Mucosa of gallbladder (tissue), 1 donor: ENCODE measurements at regions not wholly inside any gene's neighbourhood (a gene's known extent, or its start where the extent isn't known, plus 50 kb on each side); places are given as distances from the start of the nearest gene placed in this dataset.

Experiments
- DNase-seq: peaks from one replicate; pipeline ENCODE4 v3.0.0-alpha.2; 2020; ENCODE audit warnings: low spot score
- donor health status: DM: no; HTN: no; CAD: no.

DNA sequence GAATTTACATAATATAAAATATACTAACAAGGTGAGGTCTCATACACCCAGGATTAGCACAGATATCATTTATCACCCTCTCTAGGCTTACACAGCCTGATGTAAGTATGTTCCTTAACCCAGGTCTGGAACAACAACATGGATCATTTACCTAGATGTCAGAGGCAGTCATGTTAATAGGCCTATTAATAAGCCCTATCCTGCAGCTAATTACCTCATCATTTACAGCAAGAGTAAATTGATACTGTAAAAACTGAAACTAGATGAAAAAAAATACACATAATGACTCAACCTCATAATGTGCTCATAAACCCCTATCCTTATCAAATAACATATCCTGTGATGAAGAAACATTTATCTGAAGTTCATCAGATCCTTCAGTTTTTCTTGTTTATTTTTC, 334.3 kb upstream of the MANEA start:
- no peak for DNase-seq

DNA sequence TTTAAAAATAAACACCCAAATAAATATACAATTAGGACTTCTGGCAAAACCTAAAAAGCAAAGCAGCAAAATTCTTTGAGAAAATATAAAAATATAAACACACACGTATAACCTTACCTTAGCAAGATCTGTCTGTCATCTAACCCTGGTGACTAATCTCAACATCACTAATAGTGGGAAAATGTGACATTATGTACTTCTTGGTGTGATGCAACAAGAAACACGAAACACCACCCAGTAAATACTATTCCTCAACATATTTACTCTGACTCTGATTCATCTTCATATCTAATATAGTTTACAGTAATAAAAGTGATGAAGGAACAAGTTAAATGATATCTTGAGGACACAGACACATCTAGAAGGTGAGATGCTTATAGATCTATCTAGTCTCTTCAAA, 332.6 kb upstream of the MANEA start:
- DNase-seq: no peak

DNA sequence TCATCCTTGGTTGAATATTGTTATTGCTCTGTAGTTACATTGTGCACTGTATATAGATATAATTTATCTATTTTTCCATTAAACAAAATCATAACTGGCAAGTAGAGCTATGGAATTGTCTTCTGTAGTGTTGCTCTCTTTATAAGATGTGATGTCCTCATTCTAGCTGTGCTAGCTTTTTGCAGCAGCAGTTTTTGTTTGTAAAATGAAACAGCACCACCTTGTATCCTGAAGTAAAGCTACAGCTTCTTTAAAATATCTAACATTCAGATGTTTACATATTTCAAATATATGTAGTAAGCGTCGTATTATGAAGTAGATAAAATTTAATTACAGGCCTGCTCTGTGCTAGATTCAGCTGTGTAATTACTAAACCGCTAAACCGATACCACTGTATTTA, 328.8 kb upstream of the MANEA start:
- DNase-seq: no peak

DNA sequence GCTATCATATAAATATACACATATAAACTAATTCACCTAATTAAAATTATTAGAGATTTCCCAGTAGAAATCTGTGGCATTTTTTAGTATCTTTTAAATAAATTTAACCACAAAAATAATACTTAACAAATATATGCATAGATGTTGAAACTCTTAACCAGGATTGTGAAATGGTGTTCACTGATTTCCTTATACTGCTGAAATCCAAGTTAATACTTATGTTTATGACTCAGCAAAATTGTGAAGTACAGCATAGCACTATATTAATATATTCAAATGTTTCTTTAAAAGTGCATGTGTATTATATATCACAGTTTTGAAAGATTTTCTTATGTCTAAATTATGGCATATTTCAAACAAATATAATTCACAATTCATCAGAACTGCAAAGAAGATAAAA, 328.2 kb upstream of the MANEA start:
- no peak for DNase-seq

DNA sequence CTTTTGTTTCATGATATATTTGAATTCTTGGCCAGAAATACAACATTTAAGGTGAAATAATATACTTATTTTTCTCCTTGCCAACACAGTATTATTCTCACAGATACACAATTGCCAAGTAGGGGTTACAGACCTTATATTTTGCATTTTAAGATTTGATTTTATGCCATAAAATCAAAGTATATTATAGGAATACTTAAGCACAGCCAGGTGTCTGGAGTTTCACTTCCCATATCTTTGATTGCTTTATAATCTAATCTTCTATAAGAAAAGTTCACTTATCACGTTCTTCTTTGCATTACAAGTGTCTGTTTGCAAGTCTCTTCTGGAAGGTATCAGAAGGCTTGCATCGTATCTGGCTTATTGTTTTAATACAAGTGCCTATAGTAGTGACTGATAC, 327.7 kb upstream of the MANEA start:
- DNase-seq: no peak

DNA sequence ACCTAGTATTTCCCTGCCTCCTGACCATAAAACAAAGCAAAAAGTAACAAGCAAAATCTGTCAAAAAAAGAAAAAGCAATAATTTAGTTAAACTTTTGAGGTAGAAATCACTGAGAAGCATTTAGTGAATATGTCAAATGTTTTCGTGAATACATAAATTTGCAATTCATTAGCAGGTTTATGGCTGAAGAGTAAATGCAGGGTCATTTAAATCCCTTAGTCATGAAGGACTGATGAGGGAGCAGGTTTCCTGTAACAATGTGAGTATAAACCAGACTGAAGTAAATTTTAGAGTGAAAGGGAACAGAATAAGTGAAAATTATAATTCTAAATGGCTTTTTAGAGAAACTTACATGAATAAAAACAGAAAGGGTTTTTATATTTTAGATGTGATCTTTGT, 313.5 kb upstream of the MANEA start:
- no peak for DNase-seq

DNA sequence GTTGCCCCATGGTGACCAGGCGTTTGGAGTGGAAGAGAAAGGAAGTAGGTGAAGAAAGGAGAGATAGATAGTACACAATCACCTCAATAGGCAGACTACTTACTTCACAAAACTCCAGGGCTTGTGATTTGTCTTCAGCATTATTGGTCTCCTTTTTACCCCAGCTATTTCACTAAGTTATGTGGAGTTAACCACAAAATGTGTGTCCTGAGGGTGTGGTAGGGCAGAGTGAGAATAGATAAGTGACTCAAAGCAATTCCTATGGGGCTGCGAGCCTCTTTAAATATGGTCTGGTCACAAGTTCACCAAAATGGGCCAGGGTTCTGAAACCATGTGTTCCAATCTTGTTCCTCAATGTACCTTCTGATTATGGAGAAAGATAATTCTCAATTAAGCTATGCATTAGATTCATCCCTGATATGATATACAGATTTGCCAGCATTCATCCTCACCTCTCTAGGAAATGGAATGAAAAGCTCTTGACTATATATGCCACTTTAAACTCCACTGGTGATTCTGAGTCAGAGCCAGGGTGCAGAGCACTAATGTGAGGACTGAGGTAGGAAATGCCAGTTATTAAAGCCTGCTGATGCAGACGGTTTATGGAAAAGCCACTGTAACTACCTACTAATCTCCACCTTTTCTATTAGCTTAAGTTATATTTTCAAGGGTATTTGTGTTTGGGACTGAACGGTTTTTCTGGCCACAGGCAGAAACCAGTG, 310.6 kb upstream of the MANEA start:
- no peak for DNase-seq

DNA sequence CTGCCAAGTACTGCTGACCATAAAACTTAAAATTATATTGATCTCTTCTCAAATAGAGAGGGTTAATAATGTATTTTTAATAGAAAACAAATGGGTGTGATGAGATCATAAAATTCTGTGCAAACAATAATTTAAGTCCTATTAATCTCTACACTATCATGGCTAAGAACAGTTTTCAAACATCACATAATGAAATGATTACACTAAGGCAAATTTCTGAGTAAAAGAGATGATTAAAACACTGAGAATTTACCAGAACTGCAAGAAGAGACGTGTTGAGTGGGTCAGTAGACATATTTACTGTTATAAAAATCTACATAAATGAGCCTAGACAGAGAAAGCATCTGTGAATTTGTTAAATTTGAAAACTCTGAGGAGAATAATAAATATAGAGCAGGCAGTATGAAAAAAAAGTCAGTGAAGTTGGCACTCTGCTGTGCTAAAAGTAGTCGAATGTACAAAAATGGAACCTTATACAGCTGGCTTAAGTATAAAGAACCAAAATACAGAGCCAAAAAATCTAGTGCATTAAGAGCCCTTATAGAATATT, 302.6 kb upstream of the MANEA start:
- no peak for DNase-seq

DNA sequence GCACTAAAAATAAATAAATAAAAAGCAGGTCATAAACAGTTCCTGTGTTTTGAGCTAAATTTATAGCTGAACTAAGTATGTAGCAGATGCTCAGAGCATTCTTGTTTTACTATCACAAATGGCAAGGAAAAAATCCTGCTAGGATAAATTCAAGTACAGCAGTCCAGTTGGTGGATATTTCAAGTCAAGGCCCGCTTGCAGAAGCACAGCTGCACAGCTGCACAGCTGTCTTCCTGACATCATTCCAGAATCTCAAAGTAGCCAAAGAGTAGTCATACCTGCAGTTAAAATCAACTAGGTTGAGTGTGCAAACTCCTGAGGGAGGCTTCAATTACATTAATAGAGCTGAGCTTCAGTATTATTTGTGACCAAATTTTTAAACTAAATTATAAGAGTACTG, 297.7 kb upstream of the MANEA start:
- DNase-seq: no peak

DNA sequence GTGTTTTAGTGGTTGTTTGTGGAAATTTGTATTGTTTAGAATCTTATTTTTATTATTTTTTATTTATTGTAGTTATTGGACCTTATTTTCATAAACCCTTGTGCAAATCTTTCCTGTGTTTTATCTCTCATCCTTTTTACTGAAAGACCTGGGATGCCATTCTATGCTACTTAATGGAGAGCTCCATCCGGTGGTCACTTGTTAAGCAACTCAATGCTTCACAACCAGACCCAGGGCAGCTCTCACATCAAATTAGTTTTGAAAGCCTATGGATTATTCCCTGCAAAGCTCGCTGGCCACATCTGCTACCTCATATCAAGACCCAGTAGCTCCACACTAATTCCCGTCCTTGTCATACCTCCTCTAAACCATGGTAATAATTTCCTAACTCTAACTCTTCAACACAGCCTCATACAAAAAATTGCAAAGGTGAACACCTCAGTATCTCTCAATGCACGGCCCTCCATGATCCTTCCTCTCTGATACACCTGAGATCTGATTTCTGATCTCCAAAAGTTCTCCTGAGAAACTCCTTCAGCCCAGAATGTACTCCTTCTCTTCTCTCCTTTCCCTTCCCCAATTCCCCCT, 296.6 kb upstream of the MANEA start:
- DNase-seq: no peak

DNA sequence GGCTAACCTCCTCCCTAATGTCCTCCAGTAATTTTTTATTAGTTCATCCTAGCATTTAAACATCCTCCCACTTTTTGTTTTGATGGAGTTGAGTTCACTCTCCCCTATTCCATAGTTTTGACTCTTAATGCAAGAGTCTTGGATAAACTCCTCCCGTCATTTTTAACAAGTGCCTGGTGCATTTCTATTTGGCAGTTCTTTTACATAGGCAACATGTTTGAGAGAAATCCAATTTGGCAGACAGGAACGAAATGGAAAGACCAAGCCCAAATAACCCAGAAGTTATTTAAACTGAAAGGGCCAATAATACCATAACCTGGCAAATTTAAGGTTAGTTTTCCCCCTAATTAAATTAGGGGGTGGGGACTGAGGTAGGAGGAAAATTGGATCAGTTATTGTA, 291.5 kb upstream of the MANEA start:
- no peak for DNase-seq

DNA sequence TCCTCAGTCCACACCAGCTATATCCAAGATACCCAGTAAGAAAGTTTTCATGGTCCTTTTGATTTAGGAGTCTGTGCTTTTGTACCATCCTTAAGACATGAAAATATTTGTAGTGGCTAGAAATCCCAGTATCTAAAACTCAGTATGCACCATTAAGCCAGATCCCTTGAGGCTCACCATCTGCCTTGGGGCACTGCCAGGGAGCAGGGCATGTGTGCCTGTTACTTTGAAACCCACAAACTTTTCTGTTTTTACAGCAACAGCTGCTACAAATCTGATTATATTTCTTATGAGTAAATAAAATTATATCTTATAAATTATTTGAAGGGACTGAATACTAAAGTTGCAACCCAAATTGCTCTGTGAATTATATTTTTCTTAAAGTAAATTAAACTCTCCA, 290.5 kb upstream of the MANEA start:
- no peak for DNase-seq

DNA sequence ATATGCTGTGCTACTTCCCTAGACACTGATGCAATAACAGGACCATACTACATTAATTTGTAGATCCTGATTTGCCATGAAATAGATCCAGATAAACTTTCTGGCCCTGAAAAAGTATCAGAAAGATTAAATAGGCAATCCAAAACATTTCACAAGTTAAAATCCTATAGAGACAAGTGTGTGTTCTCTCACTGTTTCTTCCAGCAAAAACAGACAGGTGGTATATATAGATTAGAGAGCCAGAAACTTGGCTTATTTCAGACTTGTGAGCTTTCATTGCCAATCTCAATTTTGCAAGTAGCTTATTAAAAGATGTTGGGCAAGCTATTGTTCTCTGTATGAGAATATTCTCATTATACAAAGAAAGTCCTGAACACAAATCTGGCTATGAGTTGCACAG, 289.1 kb upstream of the MANEA start:
- no peak for DNase-seq

DNA sequence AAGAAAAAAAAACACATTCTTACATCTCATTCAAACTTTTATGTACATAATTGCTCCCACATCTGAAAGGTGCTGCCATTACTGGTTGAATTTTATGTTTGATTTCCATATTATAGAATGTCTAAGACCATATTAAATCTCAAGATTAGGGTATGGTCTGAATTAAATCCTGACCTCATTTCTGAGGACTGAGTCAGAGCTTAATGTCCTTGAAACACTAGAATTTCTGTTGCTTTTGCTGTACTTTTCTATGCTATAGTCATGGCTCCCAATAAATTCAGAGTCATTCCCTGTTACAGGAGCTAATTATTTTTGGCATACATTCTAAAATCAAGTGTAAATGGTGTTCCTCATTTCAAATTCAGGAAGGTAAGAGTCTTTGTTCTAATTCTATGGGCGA, 285.3 kb upstream of the MANEA start:
- no peak for DNase-seq

DNA sequence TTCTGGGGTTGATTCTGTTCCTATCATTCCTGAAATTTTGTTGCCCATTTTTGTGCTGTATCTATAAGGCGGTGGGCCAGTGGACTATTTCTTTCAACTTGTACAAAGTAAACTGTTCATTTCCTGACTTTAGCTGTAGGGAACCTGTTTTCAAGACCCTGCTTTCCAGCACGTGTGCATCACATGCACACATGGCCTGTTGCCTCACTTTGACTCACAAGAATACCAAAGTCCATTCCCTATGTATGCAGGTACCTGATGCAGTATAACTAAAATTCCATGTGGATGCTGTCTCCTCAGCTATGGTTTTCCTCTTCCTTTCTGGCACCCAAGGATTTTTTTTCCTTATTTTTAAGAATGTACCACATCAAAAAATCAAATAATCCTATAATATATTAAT, 284.1 kb upstream of the MANEA start:
- no peak for DNase-seq

DNA sequence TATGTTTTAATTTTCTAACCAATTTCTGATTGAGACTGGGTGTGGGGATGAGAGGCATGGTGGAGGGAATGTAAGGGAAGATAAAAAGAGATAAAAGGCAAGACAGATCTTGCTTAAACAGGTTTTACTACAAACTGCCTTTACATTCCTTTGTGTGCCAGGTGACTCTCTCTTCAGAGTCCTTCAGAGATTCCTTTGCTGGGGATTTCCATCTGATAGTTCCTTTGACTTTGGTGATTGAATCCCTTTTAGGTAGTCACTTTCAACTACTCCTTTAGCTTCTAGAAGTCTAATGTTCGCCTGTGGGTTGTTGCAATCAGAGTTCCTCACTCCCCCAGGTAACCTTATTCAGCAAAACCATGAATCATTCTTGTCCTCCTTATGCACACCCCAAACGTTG, 283.3 kb upstream of the MANEA start:
- DNase-seq: no peak

DNA sequence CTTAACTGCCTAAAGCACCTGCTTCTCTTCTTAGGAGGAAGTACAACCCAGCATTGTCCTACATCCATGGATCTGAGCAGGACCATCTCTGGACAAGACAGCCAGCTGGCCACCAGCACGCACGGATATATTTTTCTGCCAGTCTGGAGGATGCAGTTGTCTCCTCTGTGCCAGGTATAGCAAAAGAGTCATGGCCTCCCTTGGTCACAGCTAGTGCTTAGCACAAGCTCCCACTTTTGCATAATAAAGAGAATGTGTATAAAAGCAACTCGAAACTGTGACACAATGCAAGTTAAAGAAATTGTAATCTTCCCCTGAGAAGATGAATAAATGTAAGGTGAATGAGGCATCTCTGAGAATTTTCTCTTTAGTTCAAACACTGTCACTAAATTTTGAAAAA, 267.8 kb upstream of the MANEA start:
- DNase-seq: no peak

DNA sequence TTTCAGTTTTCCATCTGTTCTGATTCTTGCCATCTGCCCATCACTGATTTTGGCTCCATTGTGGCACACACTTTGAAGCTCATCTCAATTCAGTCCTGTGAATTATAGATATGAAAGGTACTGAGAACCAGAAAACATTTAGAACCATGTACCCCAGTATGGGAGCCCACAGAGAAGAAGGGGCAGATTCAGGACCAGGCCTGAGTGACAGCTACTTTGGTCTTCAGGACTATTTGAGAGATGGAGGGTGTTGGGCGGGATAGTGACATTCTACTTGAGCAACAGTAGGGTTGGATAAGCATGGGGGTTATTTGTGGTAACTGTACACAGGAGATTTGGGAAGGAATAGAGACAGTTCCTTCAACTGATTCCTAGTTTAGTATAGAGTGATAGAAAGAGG, 259.2 kb upstream of the MANEA start:
- no peak for DNase-seq

DNA sequence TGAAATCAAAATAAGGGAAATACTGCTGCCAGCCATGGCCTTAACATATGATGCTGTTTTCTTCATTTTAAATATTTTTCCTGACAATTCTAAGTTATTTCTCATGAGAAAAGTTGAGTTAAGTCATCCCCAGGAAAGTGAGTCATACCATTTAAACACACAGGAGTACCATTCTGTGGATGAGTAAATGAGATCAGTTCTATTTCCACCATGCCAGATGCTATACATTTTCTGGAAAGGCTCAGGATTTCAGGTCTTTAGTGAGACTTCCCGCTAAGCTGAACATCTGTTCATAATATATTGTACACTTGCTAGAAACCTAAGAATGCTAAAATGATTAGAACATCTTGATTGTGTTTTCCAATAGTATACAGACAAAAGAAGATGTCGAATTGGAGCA, 256.2 kb upstream of the MANEA start:
- no peak for DNase-seq

DNA sequence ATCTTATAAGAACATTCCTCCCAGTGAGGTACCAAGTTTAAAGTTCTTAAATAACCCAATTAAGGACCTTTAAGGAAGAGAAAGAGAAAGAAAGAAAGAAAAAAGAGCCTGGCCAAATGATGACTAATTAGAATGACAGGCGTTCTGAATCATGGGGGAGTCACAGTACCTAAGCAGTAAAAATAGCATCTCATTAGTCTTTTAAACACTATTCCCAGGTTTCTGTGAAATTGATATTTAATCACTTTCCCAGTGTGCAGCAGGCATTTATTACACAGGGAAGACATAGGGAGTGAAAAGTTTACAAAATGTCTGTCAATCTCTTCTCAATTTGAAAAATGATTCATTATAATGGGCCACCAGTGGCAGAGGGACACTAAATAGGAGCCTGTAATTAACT, 251.4 kb upstream of the MANEA start:
- no peak for DNase-seq

DNA sequence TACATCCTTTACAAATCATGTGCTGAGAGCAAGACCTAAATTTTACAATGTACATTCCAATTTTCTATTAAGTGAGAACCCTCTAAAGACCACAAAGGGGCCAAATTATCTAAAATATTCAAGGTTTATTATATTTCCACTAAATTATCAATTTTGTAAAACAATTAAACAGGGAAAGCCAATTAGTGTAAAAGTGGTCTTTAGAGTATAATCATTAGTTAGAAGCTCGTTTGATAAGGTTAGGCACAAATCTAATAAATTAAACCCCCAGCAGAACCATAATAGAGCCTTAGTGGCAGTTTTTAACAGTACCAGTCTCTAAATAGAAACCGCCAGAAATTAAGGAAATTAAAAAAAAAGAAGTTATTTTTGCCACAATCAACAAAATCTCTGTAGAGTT, 249.1 kb upstream of the MANEA start:
- DNase-seq: no peak

DNA sequence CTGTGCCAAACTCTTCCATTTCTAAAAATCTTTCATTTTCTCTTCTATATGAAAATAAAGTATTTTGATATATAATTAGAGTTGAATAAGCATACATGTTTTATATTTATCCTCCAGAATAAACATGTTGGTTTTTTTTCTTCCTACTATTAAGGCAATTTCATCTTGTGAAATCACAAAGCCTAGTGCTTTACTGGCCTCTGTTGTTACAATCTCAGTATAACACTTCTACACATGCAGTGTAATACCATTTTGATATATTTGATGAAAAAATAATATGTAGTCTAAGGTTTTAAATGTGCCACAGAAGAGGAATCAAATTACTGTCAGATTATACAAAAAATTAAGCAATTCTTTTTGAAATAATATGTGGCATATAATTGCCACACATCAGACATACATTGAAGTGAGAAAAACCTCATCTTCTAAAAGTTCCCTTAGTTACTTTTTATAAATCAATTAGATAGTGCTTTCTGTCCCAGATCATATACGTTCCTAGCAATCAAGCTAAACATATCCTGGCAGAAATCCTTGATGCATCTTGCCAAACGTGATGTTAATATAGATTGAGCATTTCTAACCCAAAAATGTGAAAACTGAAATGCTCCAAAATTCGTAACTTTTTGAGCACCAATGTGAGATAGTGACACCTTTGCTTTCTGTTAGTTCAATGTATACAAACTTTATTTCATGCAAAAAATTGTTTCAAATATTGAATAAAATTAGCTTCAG, 225.1 kb upstream of the MANEA start:
- no peak for DNase-seq

DNA sequence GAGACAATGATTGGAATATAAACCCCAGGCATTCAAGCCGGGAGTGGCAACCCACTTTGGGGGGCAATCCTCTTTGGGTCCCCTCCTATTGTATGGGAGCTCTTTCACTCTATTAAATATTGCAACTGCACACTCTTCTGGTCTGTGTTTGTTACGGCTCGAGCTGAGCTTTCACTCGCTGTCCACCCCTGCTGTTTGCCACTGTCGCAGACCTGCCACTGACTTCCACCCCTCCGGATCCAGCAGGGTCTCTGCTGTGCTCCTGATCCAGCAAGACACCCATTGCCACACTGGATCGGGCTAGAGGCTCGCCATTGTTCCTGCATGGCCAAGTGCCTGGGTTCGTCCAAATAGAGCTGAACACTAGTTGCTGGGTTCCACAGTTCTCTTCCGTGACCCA, 222.8 kb upstream of the MANEA start:
- DNase-seq: no peak
